ENCODE measurements at regions not wholly inside any gene's neighbourhood (a gene's known extent, or its start where the extent isn't known, plus 50 kb on each side); places are given as distances from the start of the nearest gene placed in this dataset.

DNA sequence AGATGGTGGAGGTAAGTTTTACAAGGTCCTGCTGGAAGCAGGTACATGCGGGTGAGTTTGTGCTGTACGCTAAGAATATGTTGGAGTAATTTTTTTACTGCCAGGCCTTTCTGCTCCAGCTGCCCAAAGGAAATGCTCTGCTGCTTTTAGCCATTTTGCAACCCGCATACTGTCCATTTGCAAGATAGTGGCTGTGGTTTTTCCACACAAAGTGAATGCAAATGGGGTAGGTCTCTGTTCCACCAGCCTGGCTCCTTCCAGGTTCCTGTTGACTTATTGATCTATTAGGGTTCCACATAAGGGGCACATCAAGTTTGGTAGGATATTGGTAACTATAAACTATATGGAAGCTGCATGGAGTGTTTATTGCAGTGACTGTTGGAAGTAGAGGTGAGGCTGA lies 227.1 kb downstream of the SI start:
- peaks cover 28 to 34% of the 10 kb centered on the region in 2 experiments for H3K4me1 Mint-ChIP-seq
- Histone ChIP-seq H2BK5ac (ENCODE audit: insufficient read length, low read length) (no peak overlapping the region), H3K9me3 (ENCODE audit: control insufficient read depth, low read depth, low read length) (no peaks in the 10 kb centered on the region), H3K18ac (ENCODE audit: insufficient read length, low read depth, low read length) (no peak overlapping the region), H4K20me1 (ENCODE audit: control insufficient read depth, insufficient read depth, insufficient read length) (no peaks in the 10 kb centered on the region), H2BK120ac (ENCODE audit: low read depth, low read length, poor library complexity, severe bottlenecking) (no peak overlapping the region), H3T11ph (ENCODE audit: low read length) (no peak overlapping the region), H3K79me1 (ENCODE audit: insufficient read depth, low read depth, low read length, poor library complexity, severe bottlenecking) (no peaks in the 10 kb centered on the region), H2BK20ac (ENCODE audit: low read depth, low read length, poor library complexity, severe bottlenecking) (no peak overlapping the region), H3K79me2 (ENCODE audit: insufficient read depth, low read length) (no peaks in the 10 kb centered on the region), H2AFZ (ENCODE audit: low read length) (no peak overlapping the region), H3K4me2 (ENCODE audit: insufficient read depth, insufficient read length, low read length) (peak overlapping the region; percentile 26), H3K27ac (ENCODE audit: insufficient read length, low read depth, low read length) (no peak overlapping the region), H2BK15ac (ENCODE audit: low read depth, low read length) (no peak overlapping the region), H3K23ac (ENCODE audit: insufficient read length, low read depth, low read length) (no peak overlapping the region), H3K4ac (ENCODE audit: low read depth, low read length) (no peak overlapping the region), H2AK5ac (ENCODE audit: insufficient read length, low read length) (no peak overlapping the region), H3K23me2 (ENCODE audit: insufficient read length, low read depth, low read length, poor library complexity, severe bottlenecking) (no peaks in the 10 kb centered on the region), H3K4me1 (ENCODE audit: insufficient read depth, low read length) (peaks cover 3% of the 10 kb centered on the region; the same call in 1 of the 2 replicates), H3K27me3 (ENCODE audit: insufficient read depth, low read length) (no peaks in the 10 kb centered on the region), H3K9ac (ENCODE audit: extremely low read depth, insufficient read length, low read length) (no peak overlapping the region), H4K5ac (ENCODE audit: insufficient read length, low read depth, low read length) (no peak overlapping the region), H3K14ac (ENCODE audit: insufficient read depth, low read length) (no peak overlapping the region), H4K8ac (replicated peaks; ENCODE audit: insufficient read length, low read depth, low read length) (no peak overlapping the region), H3K56ac (ENCODE audit: insufficient read length, low read depth, low read length) (no peak overlapping the region), H4K91ac (ENCODE audit: insufficient read length, low read depth, low read length) (no peak overlapping the region), H2BK12ac (ENCODE audit: insufficient read length, low read depth, low read length) (no peak overlapping the region)
- H3K4me3 Mint-ChIP-seq, result peak overlapping the region in 1 of 2 experiments; percentile 51; a peak in 1 of 5 replicates
- no CpG with 5 or more reads among the region's 3 CpGs for WGBS (ENCODE audit: extremely low coverage, insufficient read length, low lambda C conversion rate)
- DNase-seq, result no peak
- TF ChIP-seq, protein P1, sequence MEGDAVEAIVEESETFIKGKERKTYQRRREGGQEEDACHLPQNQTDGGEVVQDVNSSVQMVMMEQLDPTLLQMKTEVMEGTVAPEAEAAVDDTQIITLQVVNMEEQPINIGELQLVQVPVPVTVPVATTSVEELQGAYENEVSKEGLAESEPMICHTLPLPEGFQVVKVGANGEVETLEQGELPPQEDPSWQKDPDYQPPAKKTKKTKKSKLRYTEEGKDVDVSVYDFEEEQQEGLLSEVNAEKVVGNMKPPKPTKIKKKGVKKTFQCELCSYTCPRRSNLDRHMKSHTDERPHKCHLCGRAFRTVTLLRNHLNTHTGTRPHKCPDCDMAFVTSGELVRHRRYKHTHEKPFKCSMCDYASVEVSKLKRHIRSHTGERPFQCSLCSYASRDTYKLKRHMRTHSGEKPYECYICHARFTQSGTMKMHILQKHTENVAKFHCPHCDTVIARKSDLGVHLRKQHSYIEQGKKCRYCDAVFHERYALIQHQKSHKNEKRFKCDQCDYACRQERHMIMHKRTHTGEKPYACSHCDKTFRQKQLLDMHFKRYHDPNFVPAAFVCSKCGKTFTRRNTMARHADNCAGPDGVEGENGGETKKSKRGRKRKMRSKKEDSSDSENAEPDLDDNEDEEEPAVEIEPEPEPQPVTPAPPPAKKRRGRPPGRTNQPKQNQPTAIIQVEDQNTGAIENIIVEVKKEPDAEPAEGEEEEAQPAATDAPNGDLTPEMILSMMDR (conservative IDR thresholded peaks at IDR 0.05), result no peak
- no peaks in the 10 kb centered on the region for H3K9me3 Mint-ChIP-seq
- H3K36me3 Mint-ChIP-seq (ENCODE audit: insufficient read depth in 1 of 3, low read depth in 3 of 3), result no peaks in the 10 kb centered on the region
- H3K27ac Mint-ChIP-seq, result peak overlapping the region in 2 of 3 experiments; percentile 56 to 78; a peak in 4 of 7 replicates
- no peaks in the 10 kb centered on the region for H3K27me3 Mint-ChIP-seq (ENCODE audit: low read depth)
